NCI-H2171 (cell line): ENCODE measurements at regions not wholly inside any gene's neighbourhood (a gene's known extent, or its start where the extent isn't known, plus 50 kb on each side); places are given as distances from the start of the nearest gene placed in this dataset.

Experiments
- DNase-seq: peaks from one replicate; lab custom pipeline; 2025; lab: John Stamatoyannopoulos, UW

DNA sequence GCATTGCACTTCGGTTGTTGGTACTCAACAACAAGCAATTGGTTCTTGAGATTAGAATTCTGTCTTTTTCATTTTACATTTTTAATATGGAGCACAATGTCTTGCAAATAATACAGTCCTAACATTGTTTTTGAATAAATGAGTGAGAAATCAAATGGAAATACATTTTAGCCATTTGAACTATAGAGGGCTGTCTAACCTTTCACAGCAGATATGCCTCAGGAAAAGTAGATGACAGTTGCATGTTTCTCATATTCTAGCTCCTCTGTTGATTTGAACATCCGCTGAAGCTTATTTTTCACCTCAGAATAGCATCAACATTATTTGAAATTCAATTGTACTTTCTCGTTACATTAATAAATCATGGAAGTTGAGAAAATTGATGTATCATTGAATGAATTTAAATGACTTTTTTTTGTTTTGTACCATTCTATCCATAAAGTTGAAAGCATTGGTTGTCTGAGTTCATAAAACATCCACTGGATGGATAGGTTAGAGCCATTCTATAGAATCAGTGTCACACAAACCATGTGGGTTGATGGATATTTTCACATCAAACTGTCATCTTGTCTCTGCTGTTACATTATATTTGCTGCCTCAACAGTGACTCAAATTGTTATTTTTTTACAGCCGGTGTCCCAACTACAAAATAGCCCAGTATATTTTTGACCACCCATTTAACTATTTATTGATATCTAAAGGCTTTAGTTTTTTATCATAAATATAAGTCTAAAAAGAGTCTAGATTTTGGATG lies 928.3 kb downstream of the NSUN3 start:
- no peak for DNase-seq

GRCh38 chr3:94996743-94997142 lies 933.9 kb downstream of the NSUN3 start:
- no peak for DNase-seq

GRCh38 chr3:95002438-95003046 lies 939.7 kb downstream of the NSUN3 start:
- DNase-seq, result no peak

DNA sequence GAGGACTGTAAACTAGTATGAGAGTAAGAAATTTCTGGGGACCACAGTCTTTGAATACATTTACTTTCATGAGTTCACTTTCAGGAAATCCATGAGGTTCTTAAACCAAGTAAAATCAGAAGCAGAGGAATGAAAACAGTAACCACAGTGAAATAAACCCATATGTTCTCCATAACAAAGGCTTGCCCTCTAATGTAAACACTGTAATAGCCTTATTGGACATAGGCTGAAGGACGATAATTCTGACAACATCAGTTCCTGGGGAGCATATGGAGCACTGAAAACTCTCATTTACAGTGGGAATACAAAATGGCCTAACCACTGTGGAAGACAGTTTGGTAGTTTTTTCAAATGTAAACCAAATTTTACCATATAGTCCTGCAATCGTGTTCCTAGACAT lies 965.8 kb downstream of the NSUN3 start:
- no peak for DNase-seq

GRCh38 chr3:95029644-95030043 lies 966.8 kb downstream of the NSUN3 start:
- no peak for DNase-seq

DNA sequence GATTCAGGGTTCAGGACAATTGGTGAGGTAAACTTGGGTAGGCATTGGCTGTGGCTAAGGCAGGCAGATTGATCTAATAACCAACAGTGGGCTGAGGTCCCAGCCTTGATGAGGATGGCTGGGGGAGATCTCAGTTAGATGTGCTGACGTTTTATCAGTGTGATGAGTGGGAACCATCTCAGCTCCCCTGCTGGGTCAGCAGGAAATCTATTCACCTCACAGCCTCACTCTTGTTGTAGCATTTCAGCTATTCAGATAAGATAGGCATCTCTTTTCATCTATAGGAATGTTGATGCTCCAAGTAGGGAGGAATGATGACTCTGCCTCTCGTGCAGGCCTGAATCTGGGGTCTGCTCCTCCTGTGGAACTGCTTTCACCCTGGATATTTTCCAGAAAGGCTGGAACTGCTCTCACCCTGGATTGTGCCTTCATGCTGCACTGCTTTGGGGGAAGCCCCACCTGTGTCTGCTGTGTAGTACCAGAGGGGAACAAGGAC lies 973.7 kb downstream of the NSUN3 start:
- DNase-seq, result no peak

GRCh38 chr3:95037097-95037496 lies 974.2 kb downstream of the NSUN3 start:
- DNase-seq, result no peak

DNA sequence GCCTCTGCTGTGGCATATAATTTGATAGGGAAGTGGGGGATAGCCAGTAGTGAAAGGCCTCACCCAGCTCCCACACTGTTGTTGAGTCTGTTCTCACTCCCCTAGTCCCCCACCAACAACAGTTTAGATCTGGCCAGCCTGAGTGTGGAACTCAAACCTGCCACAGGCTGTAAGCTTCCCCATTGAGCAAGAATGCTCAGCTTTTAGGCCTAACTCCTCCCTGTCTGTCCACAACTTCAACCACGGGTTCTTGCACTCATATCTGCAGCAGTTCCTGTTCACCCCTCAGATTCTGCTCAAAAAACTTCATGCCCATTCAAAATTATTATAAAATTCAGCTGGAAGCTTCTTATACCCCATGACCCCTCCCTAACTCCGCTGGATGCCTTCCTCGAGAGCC lies 975.1 kb downstream of the NSUN3 start:
- DNase-seq, result no peak

GRCh38 chr3:95044101-95044500 lies 981.2 kb downstream of the NSUN3 start:
- no peak for DNase-seq

DNA sequence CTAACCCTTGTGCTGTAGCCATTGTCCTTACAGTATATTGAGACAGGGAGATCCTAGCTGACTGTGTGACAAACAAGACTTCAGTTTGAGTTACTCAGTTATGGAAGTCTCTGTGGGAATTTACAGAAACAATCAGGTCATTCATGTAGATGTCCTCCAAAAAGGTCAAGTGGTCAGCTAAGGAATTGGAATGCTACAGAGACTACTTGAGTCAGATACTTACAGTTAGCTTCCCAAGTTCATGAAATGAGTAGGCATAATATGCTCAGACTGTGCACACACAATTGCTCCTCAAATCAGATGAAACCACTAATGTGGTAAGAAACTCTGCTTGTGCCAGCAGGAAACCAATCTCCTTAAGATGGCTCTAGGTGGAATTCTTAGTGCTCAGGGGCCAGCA lies 985.7 kb downstream of the NSUN3 start:
- no peak for DNase-seq

DNA sequence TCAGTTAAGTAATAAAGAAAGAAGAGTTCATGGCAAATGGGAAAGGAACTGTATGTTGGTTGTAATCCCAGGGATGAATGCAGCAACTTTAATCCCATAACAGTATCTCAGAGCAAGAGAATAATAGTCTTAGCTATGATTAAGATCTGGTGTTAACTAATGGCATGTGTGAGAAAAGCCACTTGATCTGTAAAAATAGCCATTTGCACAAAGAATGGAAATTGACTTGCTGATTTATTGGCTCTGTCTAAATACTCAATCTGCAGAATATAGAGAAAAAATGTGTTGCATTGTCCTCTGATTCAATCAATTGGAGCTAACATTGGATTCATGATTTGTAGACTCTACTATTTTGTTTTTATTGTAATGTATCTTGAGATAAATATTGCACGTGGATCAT lies 987.0 kb downstream of the NSUN3 start:
- DNase-seq, result no peak

DNA sequence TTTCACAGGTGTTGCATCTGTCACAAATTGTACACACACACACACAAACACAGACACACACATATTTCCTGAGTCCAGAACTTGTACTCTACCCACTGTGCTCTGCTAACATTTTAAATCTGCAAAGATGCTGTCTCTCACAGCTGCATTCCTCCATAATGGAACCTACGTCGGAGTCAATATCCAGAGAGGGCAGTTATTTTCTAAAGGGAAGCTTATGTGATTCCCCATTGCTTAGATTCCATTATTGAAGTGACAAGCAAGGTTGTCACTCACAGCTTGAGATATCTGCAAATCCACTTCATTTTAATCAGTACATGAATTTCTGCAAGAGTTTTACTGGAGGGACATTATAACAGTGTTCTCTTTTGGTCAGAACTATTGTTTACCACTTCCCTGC lies 992.4 kb downstream of the NSUN3 start:
- no peak for DNase-seq

- DNase-seq, result no peak
Observed at GRCh38 chr3:95082191-95082590, 1019.3 kb downstream of the NSUN3 start.

GRCh38 chr3:95084738-95085137 lies 1021.9 kb downstream of the NSUN3 start:
- no peak for DNase-seq

DNA sequence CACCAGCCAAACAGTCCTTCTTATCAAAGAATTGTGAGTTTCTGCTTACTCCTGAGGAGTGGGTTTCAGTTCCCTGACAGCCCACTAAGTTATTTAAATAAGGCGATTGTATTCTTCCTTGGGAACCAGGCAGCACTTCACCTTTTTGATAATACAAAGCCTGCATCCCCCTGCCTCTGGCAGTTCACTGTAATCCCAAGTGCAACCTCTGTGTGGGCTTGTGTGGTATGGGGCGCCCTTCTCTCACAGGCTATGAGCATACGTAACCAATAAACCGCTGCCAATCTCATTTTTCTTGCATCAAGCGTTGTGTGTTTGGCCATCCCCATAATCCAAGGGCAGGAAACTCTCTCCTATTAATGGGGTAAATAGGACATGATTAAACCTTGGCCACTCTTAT lies 1025.6 kb downstream of the NSUN3 start:
- no peak for DNase-seq

GRCh38 chr3:95097493-95097892 lies 1034.6 kb downstream of the NSUN3 start:
- peak; percentile 95 for DNase-seq

DNA sequence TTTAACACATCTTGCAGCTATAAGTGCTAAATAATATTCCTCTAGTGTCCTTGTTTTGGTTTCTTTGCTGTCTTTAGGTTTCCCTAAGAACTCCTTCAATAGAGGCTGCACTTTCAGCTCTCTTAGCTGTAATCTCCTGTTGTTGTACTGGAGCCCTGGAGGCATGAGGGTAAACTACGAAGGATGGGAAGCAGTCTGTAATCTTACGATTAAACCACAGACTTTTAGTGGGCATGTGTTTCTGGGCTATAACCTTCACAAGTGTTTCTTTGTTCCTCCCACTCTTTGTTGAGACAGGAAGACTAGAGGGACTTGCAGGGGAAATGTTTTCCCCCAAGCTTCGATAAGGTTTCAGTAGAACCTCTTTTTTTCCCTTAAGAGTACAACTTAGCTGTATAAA lies 1058.1 kb downstream of the NSUN3 start:
- no peak for DNase-seq

DNA sequence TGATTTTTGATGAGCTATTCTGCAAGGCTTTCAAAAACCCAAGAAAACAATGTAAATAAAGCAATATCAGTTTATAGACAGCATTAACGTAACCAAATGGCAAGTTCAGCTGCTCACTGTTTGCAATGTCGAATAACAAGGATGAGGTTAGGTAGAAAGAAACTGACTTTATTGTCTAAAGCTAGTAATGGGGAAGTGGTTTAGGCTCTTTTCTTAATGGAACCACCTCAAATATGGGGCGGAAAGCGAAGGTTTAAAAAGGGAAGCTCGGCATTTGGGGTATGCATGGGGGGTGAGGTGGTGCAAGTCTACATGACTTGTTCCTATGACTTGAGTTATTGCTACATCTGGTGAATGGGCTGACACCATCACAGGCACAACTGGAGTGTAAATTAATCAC lies 1060.2 kb downstream of the NSUN3 start:
- DNase-seq, result no peak

GRCh38 chr3:95134693-95135413 lies 1072.0 kb downstream of the NSUN3 start:
- DNase-seq, result no peak

DNA sequence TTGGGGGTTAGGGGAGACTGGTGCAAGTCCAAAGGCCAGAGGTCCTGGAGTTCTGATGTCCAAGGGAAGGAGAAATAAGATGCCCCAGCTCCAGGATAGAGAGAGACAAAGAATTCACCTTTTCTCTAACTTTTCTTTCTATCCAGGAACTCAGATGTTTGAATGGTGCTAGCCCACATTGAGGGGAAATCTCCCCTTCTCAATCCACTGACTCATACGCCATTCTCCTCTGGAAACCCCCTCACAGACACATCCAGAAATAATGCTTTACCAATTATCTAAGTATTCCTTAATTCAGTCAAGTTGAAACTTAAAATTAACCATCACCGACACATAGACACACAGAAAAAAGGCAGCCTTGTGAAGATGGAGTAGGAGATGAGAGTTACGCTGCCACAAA lies 1085.2 kb downstream of the NSUN3 start:
- DNase-seq, result no peak

- DNase-seq, result no peak
Observed at GRCh38 chr3:95151590-95151989, 1088.7 kb downstream of the NSUN3 start.

DNA sequence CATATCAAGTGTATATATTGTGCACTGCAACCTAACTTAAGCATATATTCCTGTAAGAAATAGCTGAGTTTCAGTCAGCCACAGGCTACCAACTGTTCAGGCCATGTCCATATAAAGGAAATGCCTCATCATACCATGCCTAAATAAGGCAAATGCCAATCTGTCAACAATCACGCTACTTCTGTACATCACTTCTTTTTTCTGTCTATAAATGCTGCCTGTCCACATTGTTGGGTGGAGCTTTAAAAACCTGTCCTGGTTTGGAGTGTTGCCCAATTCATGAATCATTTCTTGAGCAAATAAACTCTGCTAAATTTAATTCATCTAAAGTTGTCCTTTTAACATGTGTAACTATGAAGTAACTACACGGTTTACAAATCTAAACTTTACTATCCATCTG lies 1091.9 kb downstream of the NSUN3 start:
- no peak for DNase-seq

DNA sequence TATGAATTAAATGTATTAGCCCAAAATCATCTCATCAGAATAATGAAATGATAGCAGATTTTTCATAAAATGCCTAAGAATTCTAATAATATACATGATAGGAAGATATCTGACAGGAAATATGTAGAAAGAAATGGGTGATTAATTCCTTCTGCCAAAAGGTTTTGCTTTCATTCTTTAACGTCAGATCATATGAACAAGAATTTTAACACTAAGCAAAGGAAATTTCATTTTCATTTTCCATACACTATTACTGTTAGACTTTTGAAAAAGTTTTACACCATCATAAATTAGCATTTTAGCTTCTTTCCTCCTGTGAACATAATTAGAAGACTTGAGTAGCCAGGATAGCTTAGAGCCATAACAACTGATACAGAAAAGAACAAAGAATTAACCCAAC lies 1099.9 kb downstream of the NSUN3 start:
- DNase-seq, result no peak
